GM13976 (cell line): ENCODE measurements at regions not wholly inside any gene's neighbourhood (a gene's known extent, or its start where the extent isn't known, plus 50 kb on each side); places are given as distances from the start of the nearest gene placed in this dataset.

Experiments
- DNase-seq: peaks from one replicate; pipeline ENCODE4 v3.0.0; 2012; ENCODE audit warnings: low spot score
- in situ Hi-C: fragments of 300-500 bp; cut with MboI; formaldehyde crosslinking; loops from one replicate; pipeline ENCODE4 v1.12.0; 2022; ENCODE audit warnings: low sequenced_read_pairs, mixed read lengths, inconsistent platforms; ENCODE audit not compliant: unreplicated experiment
- TF ChIP-seq, protein P1 (sequence below): IDR thresholded peaks from 2 replicates; pipeline ENCODE4 v1.5.1; 2012; ENCODE audit warnings: borderline replicate concordance, mild to moderate bottlenecking; ENCODE audit not compliant: insufficient read depth; ENCODE audit errors: extremely low read depth, missing control alignments, control extremely low read depth

DNA sequence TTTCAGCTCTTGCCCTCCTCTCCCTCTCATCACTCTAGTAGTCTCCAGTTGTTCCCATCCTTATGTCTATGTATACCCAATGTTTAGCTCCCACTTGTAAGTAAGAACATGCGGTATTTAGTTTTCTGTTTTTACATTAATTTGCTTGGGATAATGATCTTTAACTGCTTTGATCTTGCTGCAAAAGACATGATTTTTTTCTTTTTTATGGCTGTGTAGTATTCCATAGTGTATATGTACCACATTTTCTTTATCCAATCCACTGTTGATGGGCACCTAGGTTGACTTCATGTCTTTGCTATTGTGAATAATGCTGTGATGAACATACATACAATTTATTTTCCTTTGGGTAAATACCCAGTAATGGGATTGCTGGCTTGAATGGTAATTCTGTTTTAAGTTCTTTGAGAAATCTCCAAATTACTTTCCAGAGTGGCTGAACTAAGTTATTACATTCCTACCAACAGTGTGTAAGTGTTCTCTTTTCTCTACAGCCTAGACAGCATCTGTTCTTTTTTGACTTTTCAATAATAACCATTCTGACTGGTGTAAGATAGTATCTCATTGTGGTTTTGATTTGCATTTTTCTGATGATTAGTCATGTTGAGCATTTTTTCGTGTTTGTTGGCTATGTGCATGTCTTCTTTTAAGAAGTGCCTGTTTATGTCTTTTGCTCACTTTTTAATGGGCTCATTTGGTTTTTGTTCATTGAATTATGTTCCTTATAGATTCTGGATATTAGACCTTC is 179.6 kb upstream of the SLC39A10 start:
- in situ Hi-C loops: no loop called here
- TF ChIP-seq, protein P1, sequence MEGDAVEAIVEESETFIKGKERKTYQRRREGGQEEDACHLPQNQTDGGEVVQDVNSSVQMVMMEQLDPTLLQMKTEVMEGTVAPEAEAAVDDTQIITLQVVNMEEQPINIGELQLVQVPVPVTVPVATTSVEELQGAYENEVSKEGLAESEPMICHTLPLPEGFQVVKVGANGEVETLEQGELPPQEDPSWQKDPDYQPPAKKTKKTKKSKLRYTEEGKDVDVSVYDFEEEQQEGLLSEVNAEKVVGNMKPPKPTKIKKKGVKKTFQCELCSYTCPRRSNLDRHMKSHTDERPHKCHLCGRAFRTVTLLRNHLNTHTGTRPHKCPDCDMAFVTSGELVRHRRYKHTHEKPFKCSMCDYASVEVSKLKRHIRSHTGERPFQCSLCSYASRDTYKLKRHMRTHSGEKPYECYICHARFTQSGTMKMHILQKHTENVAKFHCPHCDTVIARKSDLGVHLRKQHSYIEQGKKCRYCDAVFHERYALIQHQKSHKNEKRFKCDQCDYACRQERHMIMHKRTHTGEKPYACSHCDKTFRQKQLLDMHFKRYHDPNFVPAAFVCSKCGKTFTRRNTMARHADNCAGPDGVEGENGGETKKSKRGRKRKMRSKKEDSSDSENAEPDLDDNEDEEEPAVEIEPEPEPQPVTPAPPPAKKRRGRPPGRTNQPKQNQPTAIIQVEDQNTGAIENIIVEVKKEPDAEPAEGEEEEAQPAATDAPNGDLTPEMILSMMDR: no peak
- DNase-seq: no peak

GRCh38 chr2:195475336-195475735 is 181.7 kb upstream of the SLC39A10 start:
- DNase-seq: no peak
- TF ChIP-seq, protein P1: no peak
- in situ Hi-C loops: no loop called here

GRCh38 chr2:195473862-195474261 is 183.2 kb upstream of the SLC39A10 start:
- in situ Hi-C loops: no loop called here
- TF ChIP-seq, protein P1: no peak
- DNase-seq: no peak

DNA sequence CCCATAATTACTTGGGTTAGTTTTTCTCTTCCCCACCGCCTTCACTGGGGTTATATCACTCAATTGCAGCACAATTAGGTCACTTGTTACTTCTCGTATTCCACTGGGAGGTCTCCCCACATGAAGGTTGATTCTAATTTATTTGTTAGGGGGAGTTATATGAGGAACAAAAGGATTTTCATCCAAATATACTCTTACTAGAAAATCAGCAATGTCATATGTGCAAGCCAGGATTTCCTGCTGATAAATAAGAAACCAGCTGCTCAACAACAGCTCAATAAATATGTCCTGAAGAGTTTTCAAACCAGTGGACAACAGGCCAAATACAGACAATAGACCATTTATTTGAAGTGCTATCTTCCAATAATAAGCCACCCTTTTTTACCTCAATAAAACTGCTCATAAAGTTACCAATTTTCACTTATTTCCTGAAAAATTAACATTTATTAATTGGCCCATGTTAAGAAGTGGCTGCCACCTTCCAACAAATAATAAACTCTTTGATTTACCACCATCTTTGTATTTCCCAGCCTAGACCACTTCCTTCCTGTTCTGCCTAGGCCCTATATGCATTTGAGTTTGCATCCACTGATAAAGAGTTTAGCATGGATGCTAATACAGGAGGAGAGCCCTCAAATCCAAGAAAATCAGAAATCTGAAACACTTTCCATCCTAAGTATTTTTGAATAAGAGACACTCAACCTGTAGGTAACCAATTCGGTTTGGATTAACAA is 184.4 kb upstream of the SLC39A10 start:
- in situ Hi-C loops: no loop called here
- no peak for DNase-seq
- TF ChIP-seq, protein P1: no peak

DNA sequence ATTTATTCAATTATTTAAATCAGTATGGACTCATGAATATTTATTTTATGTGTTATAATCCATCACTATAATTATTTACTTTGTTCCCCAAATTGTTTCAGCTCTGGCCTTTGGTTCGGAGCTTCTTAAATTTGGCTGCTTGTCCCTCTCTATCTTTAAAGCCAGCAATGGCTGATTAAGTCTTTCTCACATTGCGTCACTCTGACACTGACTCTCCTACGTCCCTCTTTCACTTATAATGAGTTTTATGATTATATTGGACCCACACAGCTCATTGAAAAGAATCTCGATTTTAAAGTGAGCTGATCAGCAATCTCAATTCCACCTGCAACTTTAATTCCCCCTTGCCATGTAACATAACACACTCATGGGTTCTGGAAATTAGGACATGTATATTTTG is 185.2 kb upstream of the SLC39A10 start:
- no peak for DNase-seq
- TF ChIP-seq, protein P1: no peak
- in situ Hi-C loops: no loop called here

DNA sequence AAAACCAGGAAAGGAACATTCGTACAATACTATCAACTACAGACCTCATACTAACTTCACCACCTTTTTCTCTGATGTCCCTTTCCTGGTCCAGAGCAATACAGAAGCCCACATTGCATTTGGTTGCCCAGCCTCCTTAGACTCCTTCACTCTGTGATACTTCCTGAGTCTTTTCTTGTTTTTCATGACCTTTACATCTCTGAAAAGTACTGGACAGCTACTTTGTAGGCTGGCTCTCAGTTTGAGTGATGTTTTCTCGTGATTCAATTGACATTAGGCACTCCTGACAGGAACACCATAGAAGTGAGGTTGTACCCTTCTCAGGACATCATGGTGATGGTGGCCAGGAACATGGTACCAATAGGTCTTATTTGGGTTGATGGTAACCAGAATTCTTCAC is 185.9 kb upstream of the SLC39A10 start:
- TF ChIP-seq, protein P1: no peak
- no peak for DNase-seq
- in situ Hi-C loops: no loop called here
